Ovary (tissue), 3 donors: ENCODE measurements at regions not wholly inside any gene's neighbourhood (a gene's known extent, or its start where the extent isn't known, plus 50 kb on each side); places are given as distances from the start of the nearest gene placed in this dataset.

Experiments
- CTCF ChIP-seq, 3 donors: fragments of 450-650 bp in 2 of 3; fragments of 200-600 bp in 1 of 3; IDR thresholded peaks; one replicate each; pipeline versions ENCODE4 v1.5.1 to v1.8.0; 2016 to 2022; ENCODE audit warnings: antibody characterized with exemption in 3 of 3, mild to moderate bottlenecking in 1 of 3
- POLR2A ChIP-seq: fragments of 450-650 bp; IDR thresholded peaks from one replicate; pipeline ENCODE4 v1.6.1; 2017; ENCODE audit warnings: antibody characterized with exemption, mild to moderate bottlenecking, moderate library complexity
- donor health status: DM: no; HTN: no; CAD: no.

GRCh38 chr7:93015779-93016481 is 101.8 kb downstream of the SAMD9 start:
- TF ChIP-seq CTCF (IDR thresholded peaks at IDR 0.05) (no peak), POLR2A (no peak)
